HG02870 (cell line): ENCODE measurements at regions not wholly inside any gene's neighbourhood (a gene's known extent, or its start where the extent isn't known, plus 50 kb on each side); places are given as distances from the start of the nearest gene placed in this dataset.

Experiments used
- ATAC-seq: cut with Tn5 transposase; IDR thresholded peaks from one replicate; pipeline ENCODE4 v1.9.1; 2021; ENCODE audit warnings: mild to moderate bottlenecking, moderate library complexity; ENCODE audit not compliant: unreplicated experiment

DNA sequence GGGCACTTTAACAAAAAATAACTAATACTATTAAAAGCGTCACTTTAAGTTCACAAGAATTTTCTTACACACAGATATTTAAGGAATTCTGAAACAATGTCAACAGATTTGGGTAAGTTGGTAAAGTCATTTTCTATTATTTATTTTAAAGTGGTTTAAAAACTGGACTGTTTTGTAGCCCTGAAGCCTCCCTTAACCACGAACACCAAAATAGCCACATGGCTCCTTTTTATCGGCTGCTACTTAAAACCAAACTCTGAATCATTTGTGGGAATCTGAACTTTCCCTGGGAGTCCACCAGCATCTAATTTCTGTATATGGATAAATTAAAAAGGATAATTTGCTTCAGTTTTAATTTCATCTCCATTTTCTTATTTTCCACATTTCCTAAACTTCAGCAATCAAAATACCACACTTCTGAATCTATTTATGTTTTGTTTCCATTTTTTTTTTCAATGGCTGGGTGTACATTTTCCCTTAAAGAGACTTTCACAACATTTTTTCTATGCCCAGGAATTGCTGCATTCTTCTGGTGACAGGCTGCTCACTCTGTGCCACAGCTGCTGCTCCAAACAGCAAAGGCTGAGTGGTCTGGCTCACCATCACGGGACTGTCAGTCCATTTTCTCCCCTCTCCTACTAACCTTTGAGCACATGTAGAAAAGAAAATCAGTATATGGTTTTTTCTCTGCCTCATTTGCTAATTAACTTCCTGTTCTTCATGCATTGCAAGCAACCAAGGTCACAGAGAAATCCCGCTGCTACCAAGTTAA lies 255.5 kb upstream of the KCNJ16 start:
- ATAC-seq: no peak

GRCh38 chr17:69820876-69821473 lies 254.1 kb upstream of the KCNJ16 start:
- no peak for ATAC-seq

DNA sequence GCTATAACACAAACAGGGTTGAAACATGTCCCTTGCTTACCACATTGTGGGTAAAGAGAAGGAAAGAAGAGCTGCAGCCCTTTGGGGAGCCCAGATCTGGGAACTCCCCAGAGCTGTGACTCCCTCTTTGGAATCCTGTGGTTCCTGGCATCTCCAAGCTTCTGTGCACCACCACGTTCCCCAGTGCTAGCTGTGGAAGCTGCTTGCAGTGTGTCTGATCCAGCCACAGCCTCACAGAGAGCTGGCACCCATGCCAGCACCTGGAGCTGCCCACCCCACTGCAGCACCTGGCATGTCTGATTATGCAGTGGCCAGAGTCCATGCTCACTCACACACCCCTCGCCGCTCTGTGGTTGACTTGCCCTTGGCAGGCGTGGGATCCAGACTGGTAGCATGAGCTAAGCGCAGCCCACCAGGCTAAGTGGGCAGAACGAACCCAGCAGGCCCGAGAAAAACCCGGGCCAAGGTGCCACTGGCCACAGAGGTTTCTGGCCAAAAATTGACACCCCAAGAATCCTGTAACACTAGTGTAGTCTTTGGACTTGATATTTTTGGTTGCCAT lies 252.6 kb upstream of the KCNJ16 start:
- ATAC-seq: no peak

DNA sequence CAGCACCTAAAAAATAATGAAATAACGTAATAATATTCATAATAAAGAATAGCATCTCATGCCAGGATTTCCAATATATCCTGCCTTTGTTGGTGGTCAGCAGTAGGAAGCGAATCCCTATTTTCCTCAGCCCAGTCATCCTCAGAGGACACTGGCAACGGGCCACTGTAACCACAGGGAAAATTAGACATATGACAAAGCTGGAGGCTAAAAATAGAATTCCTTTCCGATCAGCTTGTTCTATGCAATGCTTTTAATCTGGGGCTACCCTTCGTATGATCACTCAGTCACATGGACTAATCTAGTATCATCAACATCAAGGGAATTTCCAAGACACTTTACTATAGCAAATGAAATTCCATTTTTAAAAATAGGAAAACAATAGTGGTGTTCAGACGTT lies 246.9 kb upstream of the KCNJ16 start:
- ATAC-seq: no peak

- ATAC-seq: no peak
Observed at GRCh38 chr17:69834494-69834893, 240.5 kb upstream of the KCNJ16 start.

- no peak for ATAC-seq
Observed at GRCh38 chr17:69851736-69852135, 223.3 kb upstream of the KCNJ16 start.

GRCh38 chr17:69853541-69854224 lies 221.3 kb upstream of the KCNJ16 start:
- no peak for ATAC-seq

DNA sequence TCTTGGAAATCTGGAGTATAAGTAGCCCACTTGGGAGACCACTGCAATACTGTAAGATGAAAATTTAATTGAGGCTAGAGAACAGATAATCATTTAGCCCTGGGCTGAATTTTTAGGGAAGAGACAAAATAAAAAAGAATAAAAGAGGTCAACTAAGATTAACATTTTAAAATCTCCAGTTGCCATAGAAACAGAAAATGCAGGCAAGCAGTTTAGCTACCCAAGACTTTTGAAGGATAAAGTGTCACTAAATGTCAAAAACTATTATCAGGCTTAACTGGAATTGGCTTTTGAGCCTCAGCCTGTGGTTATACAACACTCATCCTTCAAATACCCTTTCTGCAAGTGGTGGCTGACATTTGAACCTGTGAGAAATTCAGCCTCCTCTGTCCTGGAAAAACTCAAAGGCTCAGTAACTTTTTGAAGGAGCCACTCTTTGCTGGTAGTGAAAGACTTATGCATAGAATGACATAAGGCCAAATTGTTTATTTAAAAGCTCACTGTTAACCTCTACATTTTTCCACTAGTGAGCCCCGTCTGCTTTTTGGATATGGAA lies 220.7 kb upstream of the KCNJ16 start:
- ATAC-seq: no peak

DNA sequence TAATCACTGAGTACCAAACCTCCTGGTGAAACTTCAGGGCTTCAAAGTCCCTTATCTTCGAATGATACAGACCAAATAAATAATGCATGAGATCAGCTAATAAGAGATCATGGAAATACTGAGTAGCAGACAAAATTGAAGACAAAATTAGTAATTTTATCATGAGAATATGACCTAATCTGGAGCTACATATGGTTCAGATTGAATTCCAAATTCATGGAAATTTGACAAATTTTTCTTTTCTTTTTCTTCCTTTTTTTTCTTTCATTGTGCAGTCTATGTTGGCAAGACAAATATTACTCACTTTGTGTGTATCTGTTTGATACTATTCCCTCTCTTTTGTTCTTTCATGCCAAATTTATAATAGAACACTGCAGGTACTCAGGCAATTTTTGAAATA lies 218.1 kb upstream of the KCNJ16 start:
- ATAC-seq: no peak

DNA sequence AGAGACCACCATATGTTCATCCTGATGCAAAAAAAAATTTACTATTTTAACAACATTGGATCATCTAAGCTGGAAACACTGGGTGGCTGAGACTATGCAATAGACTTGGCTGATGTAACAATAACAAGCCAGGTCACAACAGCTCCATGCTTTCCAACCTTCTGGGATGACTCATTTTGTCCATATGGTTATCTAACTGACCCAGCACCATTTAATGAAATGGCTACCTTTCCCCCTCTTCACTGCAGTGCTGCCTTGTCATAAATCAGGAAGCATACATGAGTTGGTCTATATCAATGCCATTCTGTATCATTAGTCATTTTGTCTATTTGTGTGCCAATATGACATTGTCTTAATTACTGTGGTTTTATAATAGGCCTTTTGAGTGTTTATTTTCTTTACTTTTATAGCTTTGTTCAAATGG lies 217.6 kb upstream of the KCNJ16 start:
- no peak for ATAC-seq

- no peak for ATAC-seq
Observed at GRCh38 chr17:69858460-69858859, 216.6 kb upstream of the KCNJ16 start.

DNA sequence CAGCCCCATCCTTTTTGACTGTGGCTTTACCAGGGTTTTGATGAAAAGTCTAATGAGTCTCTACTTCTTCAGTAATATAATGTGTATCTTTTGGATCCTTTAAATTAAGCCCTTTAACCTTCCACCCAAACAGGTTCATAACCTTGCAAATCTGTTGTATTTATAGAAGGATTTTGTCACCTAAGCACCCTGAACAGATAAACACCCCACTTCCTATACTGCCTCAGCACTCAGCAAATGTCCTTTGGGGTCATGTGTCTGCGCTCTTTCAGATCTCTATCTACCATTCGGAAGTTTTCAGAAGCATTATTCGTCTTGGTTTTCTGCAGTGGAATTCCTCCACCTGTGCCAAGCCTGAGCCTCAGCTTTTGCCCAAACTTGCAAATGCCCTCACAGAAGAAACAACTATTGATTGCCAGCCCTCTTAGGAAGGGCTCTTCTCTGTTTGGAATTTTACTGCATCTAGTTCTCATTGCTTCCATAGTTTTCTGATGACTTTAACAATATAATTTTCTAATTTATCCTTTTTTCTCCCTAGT lies 214.8 kb upstream of the KCNJ16 start:
- ATAC-seq: no peak

DNA sequence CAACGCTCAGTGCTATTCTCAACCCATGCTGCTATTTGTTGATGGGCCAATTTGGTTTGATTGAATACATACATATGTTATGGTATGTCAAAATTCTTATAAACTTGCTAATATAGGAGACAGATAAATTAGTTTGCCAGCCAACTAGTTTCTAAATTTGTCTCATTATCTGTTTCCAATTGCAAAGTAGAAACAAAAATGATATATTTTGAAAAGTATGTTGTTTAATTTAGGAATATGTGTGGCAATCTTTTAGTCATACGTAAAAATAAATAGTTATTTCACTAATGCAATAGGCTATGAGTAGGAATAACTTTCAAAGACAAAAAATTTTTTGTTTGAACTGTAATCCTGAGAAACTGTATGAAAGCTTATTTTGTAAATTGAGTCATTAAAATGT lies 210.6 kb upstream of the KCNJ16 start:
- no peak for ATAC-seq

GRCh38 chr17:69869667-69870066 lies 205.4 kb upstream of the KCNJ16 start:
- peak; percentile 97 for ATAC-seq

- peak; percentile 76 for ATAC-seq
Observed at GRCh38 chr17:69870091-69870530, 204.9 kb upstream of the KCNJ16 start.

DNA sequence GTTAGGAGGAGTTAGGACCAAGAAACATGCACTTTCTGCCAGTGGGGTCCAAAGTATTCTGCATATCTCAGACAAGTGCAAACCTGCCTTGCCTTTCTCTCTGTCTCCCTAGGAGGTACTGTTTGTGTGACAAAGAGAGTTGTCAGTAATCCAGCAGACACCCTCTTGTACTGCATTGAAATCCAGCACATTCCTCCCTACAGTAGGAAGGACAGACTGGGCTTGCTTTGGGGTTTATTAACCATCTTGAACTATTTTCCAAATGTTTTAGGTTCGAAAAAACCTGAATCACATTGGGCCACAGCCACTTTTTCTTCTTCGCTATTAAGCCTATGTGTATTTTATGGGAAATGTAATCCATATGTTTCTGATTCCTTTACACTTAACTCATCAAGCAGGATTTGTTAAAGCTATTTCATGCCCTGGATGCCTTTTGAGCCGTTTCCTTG lies 204.2 kb upstream of the KCNJ16 start:
- no peak for ATAC-seq

GRCh38 chr17:69871318-69871717 lies 203.7 kb upstream of the KCNJ16 start:
- no peak for ATAC-seq

GRCh38 chr17:69872675-69873262 lies 202.3 kb upstream of the KCNJ16 start:
- no peak for ATAC-seq

DNA sequence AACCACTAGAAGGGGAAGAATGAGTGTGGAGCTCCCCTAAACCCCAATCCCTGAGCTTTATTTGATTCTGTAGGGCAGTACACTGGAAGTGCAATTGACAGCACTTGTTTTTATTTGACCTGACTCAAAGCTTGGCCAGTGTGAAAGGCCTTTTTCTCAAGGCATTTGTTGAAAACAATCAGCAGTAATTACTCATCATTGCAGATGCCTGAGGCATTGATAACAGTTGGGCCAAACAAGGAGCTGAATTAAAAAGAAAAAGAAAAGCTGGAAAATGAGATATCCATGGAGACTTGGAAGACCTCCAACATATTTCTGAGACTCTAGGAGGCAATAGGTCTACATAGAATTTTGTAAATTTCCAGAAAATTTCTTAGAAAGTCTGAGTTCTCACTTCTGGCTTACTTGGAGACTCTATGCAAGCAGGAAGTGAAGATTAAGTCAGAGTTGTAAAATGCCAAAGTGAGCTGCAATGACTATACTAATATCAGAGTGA lies 200.8 kb upstream of the KCNJ16 start:
- ATAC-seq: no peak

- ATAC-seq: no peak
Observed at GRCh38 chr17:69876757-69877156, 198.3 kb upstream of the KCNJ16 start.
